Pancreas (tissue), 10 donors: ENCODE measurements at regions not wholly inside any gene's neighbourhood (a gene's known extent, or its start where the extent isn't known, plus 50 kb on each side); places are given as distances from the start of the nearest gene placed in this dataset.

ENCODE experiments used
- ATAC-seq, 4 donors: fragments of 200-7000 bp; cut with Tn5 transposase; one replicate each; pipeline versions ENCODE4 v1.8.0 to v1.9.1; 2020; ENCODE audit warnings: mild to moderate bottlenecking in 4 of 4, moderate library complexity in 4 of 4
- DNase-seq, 6 donors: peaks; one replicate each; pipeline ENCODE4 v3.0.0-alpha.2; 2020
- FAIRE-seq: peaks from 2 replicates; lab custom pipeline; 2012; peaks lifted over from hg19 to GRCh38; lab: Jason Lieb, UNC
- H3K27ac ChIP-seq, 4 donors: fragments of 200-600 bp; sonication (generic); 1 replicate in 3 of 4; 2 replicates in 1 of 4; pipeline versions ENCODE4 v1.5.0 to v1.8.0; 2020
- H3K27me3 ChIP-seq, 4 donors: fragments of 200-600 bp; one replicate each; pipeline ENCODE4 v1.8.0; 2021
- H3K36me3 ChIP-seq, 3 donors: fragments of 200-600 bp; sonication (generic) in 1 of 3; one replicate each; pipeline versions ENCODE4 v1.5.0 to v1.8.0; 2020 to 2021
- H3K4me1 ChIP-seq, 3 donors: fragments of 200-600 bp; one replicate each; pipeline ENCODE4 v1.8.0; 2021
- H3K4me3 ChIP-seq, 4 donors: fragments of 200-600 bp; sonication (generic) in 2 of 4; one replicate each; pipeline versions ENCODE4 v1.5.0 to v1.8.0; 2020 to 2021
- H3K9me3 ChIP-seq, 4 donors: fragments of 200-600 bp; one replicate each; pipeline ENCODE4 v1.8.0; 2021
- WGBS, 2 donors: extraction: QIAGEN DNeasy Blood & Tissue Kit; methylation state at CpG; one replicate each; pipeline ENCODE4 v1.1.7; 2013; 5-methylcytosine and 5-hydroxymethylcytosine counted together
- intact Hi-C, 3 donors: fragments of 100-400 bp; cut with DNase I; formaldehyde crosslinking; loops; one replicate each; pipeline versions ENCODE4 v1.11.1 to v1.14.2; 2022
- TF ChIP-seq, protein P1 (sequence below), 4 donors: fragments of 200-600 bp; sonication (generic) in 3 of 4; IDR thresholded peaks; one replicate each; pipeline versions ENCODE4 v1.5.0 to v1.8.0; 2021; ENCODE audit warnings: antibody characterized with exemption in 4 of 4
- donor health status: healthy with polysubstance abuse.
- donor health status: DM: no; HTN: no; CAD: no; lungs with moderate emphysema.
- donor health status: DM: no; HTN: no; CAD: no.
- donor health status: control.
- donor health status: control.
- donor health status: Bipolar disorder and iron deficiency.
- donor health status: DM: yes; HTN: yes; CAD: no.
- donor health status: DM: no; HTN: no; CAD: no.
- donor health status: DM: no; HTN: no; CAD: no.
- donor health status: DM: yes; HTN: yes; CAD: no.

DNA sequence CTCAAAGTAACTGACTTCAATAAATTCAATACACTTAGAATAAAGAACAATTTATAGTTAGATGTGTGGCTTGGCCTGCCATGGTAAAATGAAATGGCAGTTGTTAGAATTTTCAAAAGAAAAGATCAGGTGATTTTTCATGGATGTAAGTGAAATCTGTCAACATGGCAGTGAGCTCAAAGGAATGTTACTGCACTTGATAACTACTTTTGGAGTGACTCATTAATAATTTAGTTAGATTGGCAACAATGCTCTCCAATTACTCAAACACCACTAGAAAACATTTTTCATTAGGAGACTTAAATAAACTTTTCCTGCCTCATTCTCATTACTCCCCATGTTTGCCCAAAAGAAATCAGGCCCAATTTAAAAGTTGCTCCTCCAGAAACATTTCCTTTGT is 860.2 kb upstream of the AMELY start:
- no peaks in the 10 kb centered on the region for H3K27me3 ChIP-seq
- no peaks in the 10 kb centered on the region for H3K36me3 ChIP-seq
- intact Hi-C loops: no loop called here
- H3K4me1 ChIP-seq: no peaks in the 10 kb centered on the region
- TF ChIP-seq, protein P1, sequence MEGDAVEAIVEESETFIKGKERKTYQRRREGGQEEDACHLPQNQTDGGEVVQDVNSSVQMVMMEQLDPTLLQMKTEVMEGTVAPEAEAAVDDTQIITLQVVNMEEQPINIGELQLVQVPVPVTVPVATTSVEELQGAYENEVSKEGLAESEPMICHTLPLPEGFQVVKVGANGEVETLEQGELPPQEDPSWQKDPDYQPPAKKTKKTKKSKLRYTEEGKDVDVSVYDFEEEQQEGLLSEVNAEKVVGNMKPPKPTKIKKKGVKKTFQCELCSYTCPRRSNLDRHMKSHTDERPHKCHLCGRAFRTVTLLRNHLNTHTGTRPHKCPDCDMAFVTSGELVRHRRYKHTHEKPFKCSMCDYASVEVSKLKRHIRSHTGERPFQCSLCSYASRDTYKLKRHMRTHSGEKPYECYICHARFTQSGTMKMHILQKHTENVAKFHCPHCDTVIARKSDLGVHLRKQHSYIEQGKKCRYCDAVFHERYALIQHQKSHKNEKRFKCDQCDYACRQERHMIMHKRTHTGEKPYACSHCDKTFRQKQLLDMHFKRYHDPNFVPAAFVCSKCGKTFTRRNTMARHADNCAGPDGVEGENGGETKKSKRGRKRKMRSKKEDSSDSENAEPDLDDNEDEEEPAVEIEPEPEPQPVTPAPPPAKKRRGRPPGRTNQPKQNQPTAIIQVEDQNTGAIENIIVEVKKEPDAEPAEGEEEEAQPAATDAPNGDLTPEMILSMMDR (IDR thresholded peaks at IDR 0.05): no peak
- DNase-seq: no peak
- H3K9me3 ChIP-seq: no peaks in the 10 kb centered on the region
- H3K4me3 ChIP-seq: no peak overlapping the region
- ATAC-seq: no peak
- no peak for FAIRE-seq
- H3K27ac ChIP-seq: no peak overlapping the region

DNA sequence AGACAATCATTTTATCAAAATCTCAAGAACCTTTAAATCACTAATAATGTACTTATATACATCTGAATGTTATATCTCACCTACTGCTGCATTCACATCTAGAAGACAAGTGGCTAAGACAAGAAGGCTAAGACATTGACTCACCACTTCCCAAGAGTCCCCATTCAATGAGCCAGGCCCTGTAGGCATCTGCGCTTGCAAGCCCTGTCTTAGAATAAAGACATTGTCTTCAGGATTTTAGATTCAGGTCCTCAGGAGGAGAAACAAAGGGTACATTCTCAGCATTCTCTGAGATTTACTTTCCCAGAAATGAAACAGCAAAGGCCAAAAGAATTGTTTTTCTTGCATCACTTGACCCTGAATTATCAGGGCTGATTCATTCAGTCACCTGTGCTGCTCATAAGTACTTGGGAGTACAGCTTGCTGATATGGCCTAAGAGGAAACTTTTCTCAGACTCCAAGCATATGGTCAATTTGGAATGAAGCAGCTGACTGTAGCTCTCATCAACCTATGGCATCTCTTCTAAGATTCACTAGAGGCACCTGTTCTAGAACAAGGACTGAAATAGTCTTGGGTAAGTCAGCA is 858.3 kb upstream of the AMELY start:
- WGBS, 2 donors: 95% methylated on average over 1 of the region's 1 CpG; no CpG with 5 or more reads in 1 of the 2 donors
- H3K36me3 ChIP-seq: no peaks in the 10 kb centered on the region
- DNase-seq (no peak), FAIRE-seq (no peak), ATAC-seq (no peak)
- H3K27ac ChIP-seq: no peak overlapping the region
- no peaks in the 10 kb centered on the region for H3K4me1 ChIP-seq
- intact Hi-C loops: no loop called here
- TF ChIP-seq, protein P1 (IDR thresholded peaks at IDR 0.05): no peak
- no peaks in the 10 kb centered on the region for H3K9me3 ChIP-seq
- H3K4me3 ChIP-seq: no peak overlapping the region
- no peaks in the 10 kb centered on the region for H3K27me3 ChIP-seq

DNA sequence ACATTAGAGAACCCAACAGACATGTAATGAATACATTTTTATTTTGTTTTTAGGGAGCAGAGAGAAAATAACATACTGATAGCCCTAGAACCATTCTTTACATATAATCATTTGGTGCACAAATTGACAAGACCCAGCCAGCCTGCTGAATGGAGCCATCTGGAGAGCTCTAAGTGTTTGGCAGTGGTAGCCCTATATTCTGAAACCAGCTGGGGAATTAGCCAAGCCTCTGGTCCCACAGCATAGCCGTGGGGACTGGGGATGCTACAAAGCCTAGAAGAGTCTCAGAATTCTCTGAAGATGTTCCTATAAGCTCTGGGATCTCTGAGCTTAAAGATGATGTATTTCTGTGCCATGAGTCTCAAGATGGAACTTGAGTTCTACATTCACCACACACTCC is 857.3 kb upstream of the AMELY start:
- no peak overlapping the region for H3K4me3 ChIP-seq
- DNase-seq: no peak
- no peak overlapping the region for H3K27ac ChIP-seq
- 87% methylated on average over 1 of the region's 1 CpG; no CpG with 5 or more reads in 1 of the 2 donors for WGBS, 2 donors
- ATAC-seq: no peak
- no peaks in the 10 kb centered on the region for H3K4me1 ChIP-seq
- H3K36me3 ChIP-seq: no peaks in the 10 kb centered on the region
- TF ChIP-seq, protein P1 (IDR thresholded peaks at IDR 0.05): no peak
- intact Hi-C loops: no loop called here
- no peaks in the 10 kb centered on the region for H3K9me3 ChIP-seq
- H3K27me3 ChIP-seq: no peaks in the 10 kb centered on the region
- FAIRE-seq: no peak

DNA sequence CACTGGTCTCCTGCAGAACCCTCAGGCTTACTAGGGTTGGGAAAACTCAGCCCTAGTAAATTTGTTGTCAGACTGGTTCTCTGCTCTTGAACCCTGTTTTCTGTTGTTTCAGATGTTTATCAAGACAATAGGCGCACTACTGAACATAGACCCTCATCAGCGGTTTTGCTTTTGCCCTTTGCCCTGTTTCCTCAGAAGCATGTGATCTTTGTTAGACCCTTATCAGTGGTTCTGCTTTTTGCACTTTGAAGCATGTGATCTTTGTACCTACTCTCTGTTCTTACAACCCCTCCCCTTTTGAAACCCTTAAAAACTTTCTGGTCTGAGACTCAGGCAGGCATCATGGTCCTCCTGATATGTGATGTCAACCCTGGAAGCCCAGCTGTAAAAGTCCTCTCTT is 842.2 kb upstream of the AMELY start:
- TF ChIP-seq, protein P1 (IDR thresholded peaks at IDR 0.05): no peak
- FAIRE-seq (no peak), ATAC-seq (no peak), DNase-seq (no peak)
- Histone ChIP-seq H3K4me3 (no peak overlapping the region), H3K27ac (no peak overlapping the region), H3K36me3 (no peaks in the 10 kb centered on the region), H3K9me3 (no peaks in the 10 kb centered on the region), H3K27me3 (no peaks in the 10 kb centered on the region), H3K4me1 (no peaks in the 10 kb centered on the region)
- intact Hi-C loops: no loop called here
- WGBS, 2 donors: 63% methylated on average over 2 of the region's 2 CpGs; no CpG with 5 or more reads in 1 of the 2 donors

DNA sequence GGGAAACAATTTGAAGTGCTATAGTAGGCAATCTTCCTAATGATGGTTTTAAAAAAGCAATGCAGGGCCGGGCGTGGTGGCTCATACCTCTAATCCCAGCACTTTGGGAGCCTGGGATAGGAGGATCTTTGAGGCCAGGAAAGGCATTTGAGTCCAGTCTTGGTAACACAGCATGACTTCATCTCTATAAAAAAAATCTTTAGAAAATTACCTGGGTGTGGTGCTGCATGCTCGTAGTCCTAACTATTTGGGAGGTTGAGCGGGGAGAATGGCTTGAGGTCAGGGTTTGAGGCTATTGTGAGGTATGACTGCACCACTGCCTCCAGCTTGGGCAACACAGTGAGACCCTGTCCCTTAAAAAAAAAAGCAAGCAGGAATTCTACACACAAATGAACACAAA is 835.2 kb upstream of the AMELY start:
- H3K4me3 ChIP-seq: no peak overlapping the region
- no peaks in the 10 kb centered on the region for H3K9me3 ChIP-seq
- H3K27ac ChIP-seq: no peak overlapping the region
- H3K4me1 ChIP-seq: no peaks in the 10 kb centered on the region
- no peak for DNase-seq
- no peak for ATAC-seq
- H3K36me3 ChIP-seq: no peaks in the 10 kb centered on the region
- H3K27me3 ChIP-seq: no peaks in the 10 kb centered on the region
- WGBS, 2 donors: 93% methylated on average over 4 of the region's 4 CpGs; no CpG with 5 or more reads in 1 of the 2 donors
- TF ChIP-seq, protein P1 (IDR thresholded peaks at IDR 0.05): no peak
- no peak for FAIRE-seq
- intact Hi-C loops: no loop called here
